DND-41 (cell line): ENCODE measurements at regions not wholly inside any gene's neighbourhood (a gene's known extent, or its start where the extent isn't known, plus 50 kb on each side); places are given as distances from the start of the nearest gene placed in this dataset.

Source experiments
- CTCF ChIP-seq: IDR thresholded peaks from 2 replicates; pipeline ENCODE4 v1.5.1; 2012; ENCODE audit warnings: borderline replicate concordance, low read length, moderate library complexity, mild to moderate bottlenecking; ENCODE audit not compliant: poor library complexity, severe bottlenecking; ENCODE audit errors: extremely low read depth
- EZH2 ChIP-seq: IDR thresholded peaks from 3 replicates; pipeline ENCODE4 v1.6.1; 2012; ENCODE audit warnings: borderline replicate concordance, low read depth, mild to moderate bottlenecking, moderate library complexity, low read length, inconsistent platforms; ENCODE audit not compliant: severe bottlenecking

- no peak for TF ChIP-seq CTCF
- TF ChIP-seq EZH2 = no peak
Observed at GRCh38 chr16:65658349-65658748, 536.5 kb upstream of the CDH11 start.
